Suppressor macrophage (primary cell): ENCODE measurements at regions not wholly inside any gene's neighbourhood (a gene's known extent, or its start where the extent isn't known, plus 50 kb on each side); places are given as distances from the start of the nearest gene placed in this dataset.
"Not testable (repeated sequence)": the region's sequence is repeated elsewhere in the genome, so short reads cannot be mapped to it uniquely, and the experiment has no call there.

Experiments used
- DNase-seq, 4 experiments: peaks; one replicate each; pipeline ENCODE4 v3.0.0-alpha.2; 2020 to 2022

GRCh38 chr9:3773362-3774060 is 247.7 kb upstream of the RFX3 start:
- no peak for DNase-seq

- DNase-seq, result no peak
Observed at GRCh38 chr9:3769646-3770045, 243.8 kb upstream of the RFX3 start.

GRCh38 chr9:3768712-3769457 is 243.1 kb upstream of the RFX3 start:
- no peak for DNase-seq

GRCh38 chr9:3768286-3768685 is 242.5 kb upstream of the RFX3 start:
- no peak for DNase-seq

GRCh38 chr9:3762076-3762475 is 236.3 kb upstream of the RFX3 start:
- DNase-seq, result no peak

DNA sequence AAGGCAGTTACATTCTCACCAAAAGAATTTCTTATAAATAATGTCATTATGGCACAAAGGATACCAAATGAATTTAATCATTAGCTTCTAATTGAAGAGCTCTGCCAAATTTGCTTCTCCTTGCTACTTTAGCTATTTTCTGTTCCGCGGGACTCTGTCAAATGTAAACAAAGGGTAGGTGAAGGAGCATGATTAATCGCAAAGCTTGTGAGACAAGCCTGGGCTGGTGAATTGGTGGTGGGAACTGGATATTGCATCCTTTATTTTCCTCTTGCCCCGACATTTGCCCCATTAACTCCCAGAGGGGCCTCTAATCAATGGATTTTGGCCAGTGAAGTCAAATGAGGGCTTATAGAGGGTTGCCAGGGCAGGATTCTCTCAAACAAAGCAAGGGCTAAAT is 234.2 kb upstream of the RFX3 start:
- DNase-seq, result no peak

DNA sequence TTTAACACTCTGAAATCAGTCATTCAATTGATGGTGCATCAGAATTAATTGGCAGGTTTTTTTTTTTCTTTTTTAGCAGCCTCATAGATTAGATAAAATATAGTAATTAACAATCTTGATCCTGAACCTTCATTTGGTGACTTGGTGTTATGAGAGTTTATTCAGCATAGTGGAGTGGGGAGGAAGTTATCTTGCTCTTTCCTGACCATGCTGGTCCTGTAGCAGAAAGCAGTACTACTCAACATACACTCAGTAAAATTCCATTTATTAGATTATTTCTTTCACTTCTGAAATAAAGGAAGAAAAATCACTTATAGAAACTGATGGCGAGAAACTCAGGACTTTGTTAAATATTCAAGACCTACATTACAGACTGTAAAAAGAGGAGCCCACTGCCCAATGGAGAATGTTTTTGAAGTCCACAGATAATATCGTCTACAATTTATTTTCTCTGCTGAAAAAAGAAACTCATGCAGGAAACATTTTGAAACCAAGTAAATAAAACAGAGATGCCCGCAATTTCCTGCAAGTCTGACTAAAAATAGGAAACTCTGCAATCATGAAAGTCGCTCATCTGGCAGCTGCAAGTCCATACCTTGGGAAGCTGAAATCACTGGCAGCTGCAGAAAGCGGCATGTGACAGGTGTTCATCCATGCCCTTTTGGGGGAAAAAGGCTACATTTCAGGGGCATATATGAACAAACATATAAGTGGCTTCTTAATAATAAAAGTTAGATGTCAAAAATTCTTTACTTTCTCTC is 233.2 kb upstream of the RFX3 start:
- peak in 3 of 4 experiments; percentile 8 to 34 (median 10) for DNase-seq

- no peak for DNase-seq
Observed at GRCh38 chr9:3756071-3756470, 230.3 kb upstream of the RFX3 start.

DNA sequence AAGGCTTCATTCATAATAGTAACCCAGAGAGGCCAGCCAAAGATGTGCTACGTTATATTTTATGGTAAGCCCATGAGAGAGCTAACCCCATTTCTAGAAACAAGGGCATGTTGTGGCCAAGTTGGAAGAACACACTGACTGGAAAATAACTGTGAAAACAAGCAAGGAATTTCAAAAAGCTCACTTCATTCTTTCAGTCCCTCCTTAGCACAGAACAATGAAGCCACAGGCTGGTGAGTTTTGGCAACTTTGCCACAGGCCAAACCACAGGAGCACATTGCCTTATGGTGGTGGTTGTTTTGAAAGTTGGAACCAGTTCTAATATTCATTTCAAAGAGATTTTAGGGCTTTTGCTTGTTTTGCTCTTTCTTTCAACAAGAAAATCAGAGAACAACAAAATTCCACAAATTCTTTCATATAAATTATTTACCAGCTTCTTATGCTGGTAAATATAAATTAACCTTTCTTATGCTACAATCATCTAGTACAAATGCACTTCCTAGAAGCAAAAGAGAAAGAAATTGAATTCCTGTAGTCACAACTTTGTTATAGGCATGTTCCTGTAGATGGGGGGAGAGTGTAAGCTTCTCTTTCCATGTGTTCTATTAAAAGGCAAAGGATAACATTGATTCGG is 225.4 kb upstream of the RFX3 start:
- DNase-seq, result no peak

DNA sequence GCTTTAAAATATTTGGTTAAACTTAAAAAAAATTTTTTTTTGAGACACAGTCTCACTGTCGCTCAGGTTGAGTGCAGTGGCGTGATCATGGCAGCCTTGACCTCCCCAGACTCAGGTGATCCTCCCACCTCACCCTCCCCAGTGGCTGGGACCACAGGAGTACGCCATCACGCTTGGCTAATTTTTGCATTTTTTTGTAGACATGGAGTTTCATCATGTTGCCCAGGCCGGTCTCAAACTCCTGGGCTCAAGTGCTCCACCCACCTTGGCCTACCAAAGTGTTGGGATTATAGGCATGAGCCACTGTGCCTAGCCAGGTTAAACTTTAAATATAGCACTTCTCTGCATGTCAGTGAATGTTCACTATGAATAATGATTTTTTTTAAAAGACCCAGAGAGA is 224.5 kb upstream of the RFX3 start:
- no peak for DNase-seq

DNA sequence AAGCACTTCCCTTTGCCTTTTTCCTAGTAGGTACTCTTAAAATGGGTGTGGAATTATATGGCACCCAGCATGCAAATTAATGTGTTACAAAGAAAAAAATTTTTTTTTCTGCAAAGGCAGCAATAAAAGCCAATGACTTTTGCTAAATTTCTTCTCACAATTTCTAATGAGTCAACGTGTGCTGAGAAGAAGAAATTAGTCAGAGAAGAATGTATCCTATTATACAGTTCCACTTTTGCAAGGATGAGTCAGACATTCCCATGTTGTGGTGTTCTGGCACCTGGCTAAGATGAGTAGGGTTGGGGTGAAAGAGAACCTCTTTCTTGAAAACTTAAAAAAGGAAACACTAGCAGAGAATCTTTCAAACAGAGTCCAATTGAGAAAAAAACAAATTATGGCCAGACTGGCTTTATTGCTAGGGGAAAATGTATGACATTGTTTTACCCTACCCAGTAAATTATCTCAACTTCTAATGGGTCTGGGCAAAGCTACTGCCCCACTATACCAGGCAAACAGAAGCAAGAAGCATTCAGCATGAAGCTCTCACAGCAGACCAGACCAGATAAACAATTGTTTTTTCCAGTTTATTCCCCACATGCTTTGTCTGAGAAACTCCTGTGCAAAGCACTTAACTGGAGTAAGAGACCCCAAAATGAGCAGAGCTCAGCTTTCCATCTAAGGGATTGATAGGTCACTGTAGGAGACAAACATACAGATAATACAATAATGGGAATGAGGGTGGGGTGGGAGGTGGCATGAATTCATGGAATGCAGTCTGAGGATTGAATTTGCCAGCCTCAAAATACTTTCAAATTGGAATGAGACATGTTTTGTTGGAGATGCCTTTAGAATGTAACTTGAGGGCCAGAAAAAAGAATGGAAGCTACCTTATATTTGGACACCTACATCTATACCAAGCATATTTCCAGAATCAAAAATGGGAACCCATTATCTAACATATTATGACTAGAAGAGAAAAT is 220.8 kb upstream of the RFX3 start:
- peak; percentile 20 to 70 (median 34) for DNase-seq

- DNase-seq, result no peak
Observed at GRCh38 chr9:3743901-3744413, 218.2 kb upstream of the RFX3 start.

DNA sequence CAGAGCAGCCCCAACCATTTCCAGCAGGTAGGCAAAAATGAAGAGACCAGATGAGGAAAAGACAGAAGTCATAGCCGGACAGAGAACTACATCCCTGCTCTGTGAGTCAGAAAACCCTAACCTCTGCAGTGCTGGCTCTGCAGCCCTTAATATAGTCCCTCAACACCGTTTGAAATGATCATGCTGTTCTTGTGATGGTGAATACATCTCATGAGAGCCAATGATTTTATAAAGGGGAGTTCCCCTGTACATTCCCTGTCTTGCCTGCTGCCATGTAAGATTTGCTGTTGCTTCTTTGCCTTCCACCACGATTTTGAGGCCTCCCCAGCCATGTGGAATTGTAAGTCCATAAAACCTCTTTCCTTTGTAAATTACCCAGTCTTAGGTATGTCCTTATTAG is 216.8 kb upstream of the RFX3 start:
- no peak for DNase-seq

GRCh38 chr9:3741729-3742128 is 215.9 kb upstream of the RFX3 start:
- no peak for DNase-seq

DNA sequence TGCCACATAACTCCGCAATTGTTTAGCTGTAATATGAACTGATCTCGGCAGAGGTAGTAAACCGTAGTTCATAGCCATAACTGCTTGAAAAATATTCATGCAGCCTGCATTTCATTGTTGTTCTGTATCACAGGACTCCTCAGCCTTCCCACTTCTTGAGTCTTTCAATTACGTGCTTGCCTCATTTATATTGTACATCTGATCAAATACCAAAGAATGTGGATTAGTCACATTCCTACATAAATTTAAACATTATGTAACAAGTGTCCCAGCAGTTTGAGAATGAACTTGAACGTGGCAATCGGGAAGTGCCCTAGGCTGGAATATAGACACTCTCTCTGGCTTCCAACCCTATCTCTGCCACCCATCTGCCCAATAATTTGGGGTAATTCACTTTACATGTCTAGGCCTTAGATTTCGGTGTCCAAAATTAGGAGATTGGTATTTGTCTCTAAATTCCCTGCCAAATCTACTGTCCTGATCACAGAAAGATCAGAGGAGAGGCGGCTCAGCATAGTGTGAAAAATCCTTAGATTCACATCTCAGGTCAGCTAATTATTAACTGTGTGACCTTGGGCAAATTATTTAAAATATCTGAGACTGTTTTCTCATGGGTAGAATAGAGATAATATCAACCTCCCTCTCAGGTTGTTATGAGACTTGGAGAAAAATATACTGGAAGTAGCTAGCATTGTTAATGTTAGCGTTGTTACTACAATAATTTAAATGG is 215.1 kb upstream of the RFX3 start:
- no peak for DNase-seq

DNA sequence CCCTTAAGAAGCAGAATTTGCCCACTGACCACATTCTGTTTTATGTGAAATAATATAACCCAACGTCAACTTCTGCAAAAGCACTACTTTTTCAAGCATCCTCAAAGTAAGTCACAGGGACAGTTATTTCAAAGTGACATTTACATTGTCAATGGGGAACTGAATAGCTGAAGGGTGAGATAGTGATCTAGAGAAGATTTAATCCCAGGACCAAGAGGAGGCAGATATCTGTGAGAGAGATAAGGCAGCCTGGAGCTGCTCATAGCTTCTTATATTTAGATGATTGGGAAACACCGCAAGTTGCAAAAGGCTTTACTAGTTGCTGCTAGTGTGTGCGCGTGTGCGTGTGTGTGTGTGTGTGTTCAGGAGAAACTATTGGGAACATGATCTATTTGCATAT is 210.4 kb upstream of the RFX3 start:
- DNase-seq, result peak; percentile 6 to 54 (median 24)

DNA sequence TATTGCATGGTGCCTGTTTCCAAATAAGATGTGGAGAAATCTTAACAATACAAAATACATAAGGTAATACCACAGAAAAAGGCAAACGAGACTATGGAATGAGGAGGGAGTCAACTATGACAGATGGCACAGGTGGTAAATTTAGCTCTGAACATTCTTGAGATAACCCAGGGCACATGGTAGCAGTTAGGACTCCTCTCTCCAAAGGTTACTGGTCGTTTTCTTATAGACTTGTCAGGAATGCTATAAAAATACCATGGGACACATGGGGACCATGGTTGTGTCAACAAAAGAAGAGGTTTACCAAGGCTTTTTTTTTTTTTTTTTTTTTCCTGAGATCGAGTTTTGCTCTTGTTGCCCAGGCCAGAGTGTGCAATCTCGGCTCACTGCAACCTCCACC is 209.4 kb upstream of the RFX3 start:
- DNase-seq, result no peak

DNA sequence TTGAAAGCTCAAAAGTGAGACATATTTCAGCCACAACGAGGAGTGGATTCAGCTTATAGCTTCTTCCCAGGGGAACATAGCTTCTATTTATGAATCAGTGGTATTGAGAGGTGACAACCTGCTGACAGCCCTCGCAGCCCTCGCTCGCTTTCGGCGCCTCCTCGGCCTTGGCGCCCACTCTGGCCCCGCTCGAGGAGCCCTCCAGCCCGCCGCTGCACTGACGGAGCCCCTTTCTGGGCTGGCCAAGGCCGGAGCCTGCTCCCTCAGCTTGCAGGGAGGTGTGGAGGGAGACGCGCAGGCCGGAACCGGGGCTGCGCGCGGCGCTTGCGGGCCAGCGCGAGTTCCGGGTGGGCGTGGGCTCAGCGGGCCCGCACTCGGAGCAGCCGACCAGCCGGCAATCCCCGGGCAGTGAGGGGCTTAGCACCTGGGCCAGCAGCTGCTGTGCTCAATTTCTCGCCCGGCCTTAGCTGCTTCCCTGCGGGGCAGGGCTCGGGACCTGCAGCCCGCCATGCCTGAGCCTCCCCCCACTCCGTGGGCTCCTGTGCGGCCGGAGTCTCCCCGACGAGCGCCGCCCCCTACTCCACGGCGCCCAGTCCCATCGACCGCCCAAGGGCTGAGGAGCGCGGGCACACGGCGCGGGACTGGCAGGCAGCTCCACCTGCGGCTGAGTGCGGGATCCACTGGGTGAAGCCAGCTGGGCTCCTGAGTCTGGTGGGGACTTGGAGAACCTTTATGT is 207.9 kb upstream of the RFX3 start:
- not testable (repeated sequence) for DNase-seq

DNA sequence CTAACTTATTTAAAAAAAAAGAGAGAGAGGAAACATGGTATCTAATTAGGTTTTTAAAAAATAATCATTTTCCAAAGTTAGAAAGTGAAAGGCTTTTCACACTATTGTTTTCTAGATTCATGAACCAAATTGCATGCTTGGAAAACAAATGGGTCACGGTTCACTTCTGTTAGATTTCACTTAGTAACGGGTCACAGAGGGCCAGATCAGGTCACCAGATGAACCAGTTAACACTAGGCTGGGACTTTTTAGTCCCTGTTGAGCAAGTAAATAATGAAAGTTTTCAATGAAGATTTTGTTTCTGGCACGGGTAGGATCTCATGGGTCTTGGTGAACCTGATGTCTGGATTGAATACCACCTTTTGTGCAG is 207.2 kb upstream of the RFX3 start:
- DNase-seq, result no peak
